ENCODE measurements at regions not wholly inside any gene's neighbourhood (a gene's known extent, or its start where the extent isn't known, plus 50 kb on each side); places are given as distances from the start of the nearest gene placed in this dataset.
"Not testable (repeated sequence)": the region's sequence is repeated elsewhere in the genome, so short reads cannot be mapped to it uniquely, and the experiment has no call there.

GRCh38 chr10:84005403-84005802 lies 133.9 kb upstream of the GHITM start:
- intact Hi-C loops (cut with DNase I): no loop called here
- ATAC-seq (ENCODE audit: poor library complexity) (no peak), DNase-seq (no peak)

GRCh38 chr10:84007482-84007881 lies 131.8 kb upstream of the GHITM start:
- intact Hi-C loops (cut with DNase I): no loop called here
- no peak for ATAC-seq (ENCODE audit: poor library complexity)
- no peak for DNase-seq

- DNase-seq (no peak), ATAC-seq (ENCODE audit: poor library complexity) (no peak)
- intact Hi-C loops (cut with DNase I): no loop called here
Measured at GRCh38 chr10:84008878-84009277, 130.4 kb upstream of the GHITM start.

- ATAC-seq (ENCODE audit: poor library complexity): no peak
- intact Hi-C loops (cut with DNase I): no loop called here
- DNase-seq: no peak
Measured at GRCh38 chr10:84012431-84012830, 126.9 kb upstream of the GHITM start.

GRCh38 chr10:84012831-84013458 lies 126.4 kb upstream of the GHITM start:
- ATAC-seq (ENCODE audit: poor library complexity) (no peak), DNase-seq (no peak)
- intact Hi-C loops (cut with DNase I): no loop called here

GRCh38 chr10:84015877-84016595 lies 123.3 kb upstream of the GHITM start:
- no peak for DNase-seq
- no peak for ATAC-seq (ENCODE audit: poor library complexity)
- intact Hi-C loops (cut with DNase I): no loop called here

- no peak for ATAC-seq (ENCODE audit: poor library complexity)
- intact Hi-C loops (cut with DNase I): no loop called here
Measured at GRCh38 chr10:84018826-84019225, 120.5 kb upstream of the GHITM start.

GRCh38 chr10:84019854-84020458 lies 119.4 kb upstream of the GHITM start:
- DNase-seq; intact Hi-C loops (cut with DNase I); ATAC-seq (ENCODE audit: poor library complexity): not testable (repeated sequence)

More at GRCh38 chr10:84018826-84019225, 120.5 kb upstream of the GHITM start:
- DNase-seq: no peak

- ATAC-seq (ENCODE audit: poor library complexity): no peak
- DNase-seq: no peak
- intact Hi-C loops (cut with DNase I): no loop called here
Measured at GRCh38 chr10:84026821-84027257, 112.5 kb upstream of the GHITM start.

GRCh38 chr10:84029840-84030239 lies 109.5 kb upstream of the GHITM start:
- DNase-seq: no peak
- no peak for ATAC-seq (ENCODE audit: poor library complexity)
- intact Hi-C loops (cut with DNase I): no loop called here

- DNase-seq (no peak), ATAC-seq (ENCODE audit: poor library complexity) (no peak)
- intact Hi-C loops (cut with DNase I): no loop called here
Measured at GRCh38 chr10:84038035-84038434, 101.3 kb upstream of the GHITM start.

- intact Hi-C loops (cut with DNase I): no loop called here
- ATAC-seq (ENCODE audit: poor library complexity) (no peak), DNase-seq (no peak)
Measured at GRCh38 chr10:84039957-84040356, 99.4 kb upstream of the GHITM start.

- no peak for ATAC-seq (ENCODE audit: poor library complexity)
- intact Hi-C loops (cut with DNase I): no loop called here
Measured at GRCh38 chr10:84047258-84048010, 91.9 kb upstream of the GHITM start.

GRCh38 chr10:84049645-84050011 lies 89.7 kb upstream of the GHITM start:
- intact Hi-C loops (cut with DNase I): no loop called here
- ATAC-seq (ENCODE audit: poor library complexity) (no peak), DNase-seq (no peak)

More at GRCh38 chr10:84047258-84048010, 91.9 kb upstream of the GHITM start:
- DNase-seq: no peak

- DNase-seq: no peak
- ATAC-seq (ENCODE audit: poor library complexity): no peak
- intact Hi-C loops (cut with DNase I): no loop called here
Measured at GRCh38 chr10:84053626-84054025, 85.7 kb upstream of the GHITM start.

GRCh38 chr10:84054743-84055142 lies 84.6 kb upstream of the GHITM start:
- DNase-seq: no peak
- ATAC-seq (ENCODE audit: poor library complexity): no peak
- intact Hi-C loops (cut with DNase I): no loop called here

GRCh38 chr10:84059526-84059925 lies 79.8 kb upstream of the GHITM start:
- DNase-seq (no peak), ATAC-seq (ENCODE audit: poor library complexity) (no peak)
- intact Hi-C loops (cut with DNase I): no loop called here

GRCh38 chr10:84063440-84063839 lies 75.9 kb upstream of the GHITM start:
- no peak for ATAC-seq (ENCODE audit: poor library complexity)
- DNase-seq: no peak
- intact Hi-C loops (cut with DNase I): no loop called here

GRCh38 chr10:84065804-84066601 lies 73.3 kb upstream of the GHITM start:
- no peak for ATAC-seq (ENCODE audit: poor library complexity)
- intact Hi-C loops (cut with DNase I): no loop called here
- no peak for DNase-seq
